Liver (tissue), 8 donors: ENCODE measurements at regions not wholly inside any gene's neighbourhood (a gene's known extent, or its start where the extent isn't known, plus 50 kb on each side); places are given as distances from the start of the nearest gene placed in this dataset.

ENCODE experiments used
- DNase-seq: peaks from one replicate; pipeline ENCODE4 v3.0.0-alpha.2; 2017; ENCODE audit warnings: low spot score
- H3K27ac ChIP-seq, 2 donors: one replicate each; pipeline ENCODE4 v1.7.0; 2013; ENCODE audit warnings: inconsistent platforms in 2 of 2, low read length in 2 of 2, control low read depth in 1 of 2, low read depth in 1 of 2, mild to moderate bottlenecking in 1 of 2
- H3K27me3 ChIP-seq, 4 donors: one replicate each; pipeline versions ENCODE4 v1.6.1 to v1.7.0; 2013; ENCODE audit warnings: low read length in 3 of 4, inconsistent platforms in 1 of 4, mild to moderate bottlenecking in 1 of 4, moderate library complexity in 1 of 4; ENCODE audit not compliant: control insufficient read depth in 4 of 4, insufficient read depth in 4 of 4
- H3K36me3 ChIP-seq, 4 donors: one replicate each; pipeline versions ENCODE4 v1.6.1 to v1.7.0; 2013; ENCODE audit warnings: low read length in 3 of 4, mild to moderate bottlenecking in 3 of 4, low read depth in 1 of 4, moderate library complexity in 1 of 4; ENCODE audit not compliant: control insufficient read depth in 4 of 4, insufficient read depth in 3 of 4
- H3K4me1 ChIP-seq, 4 donors: one replicate each; pipeline versions ENCODE4 v1.6.1 to v1.7.0; 2013; ENCODE audit warnings: low read length in 3 of 4, mild to moderate bottlenecking in 3 of 4, moderate library complexity in 1 of 4; ENCODE audit not compliant: control insufficient read depth in 4 of 4, insufficient read depth in 4 of 4
- H3K4me3 ChIP-seq, 3 donors: one replicate each; pipeline versions ENCODE4 v1.6.1 to v1.7.0; 2013; ENCODE audit warnings: low read length in 3 of 3, control low read depth in 1 of 3, low read depth in 1 of 3, mild to moderate bottlenecking in 1 of 3
- H3K9ac ChIP-seq, 2 donors: one replicate each; pipeline ENCODE4 v1.7.0; 2013; ENCODE audit warnings: low read length in 2 of 2, mild to moderate bottlenecking in 2 of 2, moderate library complexity in 2 of 2, control low read depth in 1 of 2, low read depth in 1 of 2
- H3K9me3 ChIP-seq, 4 donors: one replicate each; pipeline versions ENCODE4 v1.6.1 to v1.7.0; 2013; ENCODE audit warnings: low read length in 3 of 4; ENCODE audit not compliant: control insufficient read depth in 4 of 4
- EGR1 ChIP-seq, 2 donors: IDR thresholded peaks; 2 replicates each; pipeline ENCODE4 v1.6.1; 2016 to 2018; ENCODE audit warnings: antibody characterized with exemption in 2 of 2, low read depth in 2 of 2
- FOXA2 ChIP-seq: IDR thresholded peaks from 2 replicates; pipeline ENCODE4 v1.6.1; 2016; ENCODE audit warnings: antibody characterized with exemption
- GABPA ChIP-seq, 2 donors: IDR thresholded peaks in 1 of 2; conservative IDR thresholded peaks in 1 of 2; 2 replicates each; pipeline ENCODE4 v1.6.1; 2016; ENCODE audit warnings: antibody characterized with exemption in 2 of 2, mild to moderate bottlenecking in 1 of 2, moderate library complexity in 1 of 2
- HNF4A ChIP-seq, 2 donors: conservative IDR thresholded peaks; 2 replicates each; pipeline ENCODE4 v1.6.1; 2016; ENCODE audit warnings: antibody characterized with exemption in 2 of 2, mild to moderate bottlenecking in 2 of 2
- HNF4G ChIP-seq: IDR thresholded peaks from 2 replicates; pipeline ENCODE4 v1.6.1; 2016; ENCODE audit warnings: antibody characterized with exemption
- JUND ChIP-seq, 2 donors: IDR thresholded peaks; 2 replicates each; pipeline ENCODE4 v1.6.1; 2016; ENCODE audit warnings: antibody characterized with exemption in 2 of 2
- NR2F2 ChIP-seq: IDR thresholded peaks from 2 replicates; pipeline ENCODE4 v1.6.1; 2016; ENCODE audit warnings: antibody characterized with exemption
- RAD21 ChIP-seq, 2 donors: IDR thresholded peaks; 2 replicates each; pipeline ENCODE4 v1.6.1; 2016; ENCODE audit warnings: antibody characterized with exemption in 2 of 2, mild to moderate bottlenecking in 2 of 2
- RXRA ChIP-seq, 2 donors: IDR thresholded peaks; 2 replicates each; pipeline ENCODE4 v1.6.1; 2017 to 2018; ENCODE audit warnings: antibody characterized with exemption in 2 of 2, mild to moderate bottlenecking in 1 of 2
- SP1 ChIP-seq: IDR thresholded peaks from 2 replicates; pipeline ENCODE4 v1.6.1; 2018; ENCODE audit warnings: antibody characterized with exemption, mild to moderate bottlenecking
- TAF1 ChIP-seq: conservative IDR thresholded peaks from 2 replicates; pipeline ENCODE4 v1.6.1; 2016; ENCODE audit warnings: antibody characterized with exemption, mild to moderate bottlenecking
- YY1 ChIP-seq: IDR thresholded peaks from 2 replicates; pipeline ENCODE4 v1.6.1; 2016; ENCODE audit warnings: antibody characterized with exemption, mild to moderate bottlenecking
- WGBS: extraction: QIAGEN DNeasy Blood & Tissue Kit; methylation state at CpG from one replicate; pipeline ENCODE4 v1.1.7; 2013; 5-methylcytosine and 5-hydroxymethylcytosine counted together
- TF ChIP-seq, protein P1 (sequence below): fragments of 150-350 bp; IDR thresholded peaks from 2 replicates; pipeline ENCODE4 v1.5.1; 2017; ENCODE audit warnings: improper control_type of control experiment, low read depth, low read length; ENCODE audit not compliant: missing input control
- TF ChIP-seq, protein P2 (sequence below): IDR thresholded peaks from 2 replicates; pipeline ENCODE4 v1.6.1; 2016; ENCODE audit warnings: antibody characterized with exemption
- TF ChIP-seq, protein P3 (sequence below): IDR thresholded peaks from 2 replicates; pipeline ENCODE4 v1.6.1; 2016; ENCODE audit warnings: antibody characterized with exemption
- TF ChIP-seq, protein P4 (sequence below): IDR thresholded peaks from 2 replicates; pipeline ENCODE4 v1.6.1; 2016; ENCODE audit warnings: antibody characterized with exemption, mild to moderate bottlenecking
- TF ChIP-seq, protein P5 (sequence below): IDR thresholded peaks from 2 replicates; pipeline ENCODE4 v1.6.1; 2016; ENCODE audit warnings: antibody characterized with exemption
- donor health status: healthy.
- donor health status: healthy.
- donor health status: healthy.
- donor health status: healthy.
- donor health status: healthy.

DNA sequence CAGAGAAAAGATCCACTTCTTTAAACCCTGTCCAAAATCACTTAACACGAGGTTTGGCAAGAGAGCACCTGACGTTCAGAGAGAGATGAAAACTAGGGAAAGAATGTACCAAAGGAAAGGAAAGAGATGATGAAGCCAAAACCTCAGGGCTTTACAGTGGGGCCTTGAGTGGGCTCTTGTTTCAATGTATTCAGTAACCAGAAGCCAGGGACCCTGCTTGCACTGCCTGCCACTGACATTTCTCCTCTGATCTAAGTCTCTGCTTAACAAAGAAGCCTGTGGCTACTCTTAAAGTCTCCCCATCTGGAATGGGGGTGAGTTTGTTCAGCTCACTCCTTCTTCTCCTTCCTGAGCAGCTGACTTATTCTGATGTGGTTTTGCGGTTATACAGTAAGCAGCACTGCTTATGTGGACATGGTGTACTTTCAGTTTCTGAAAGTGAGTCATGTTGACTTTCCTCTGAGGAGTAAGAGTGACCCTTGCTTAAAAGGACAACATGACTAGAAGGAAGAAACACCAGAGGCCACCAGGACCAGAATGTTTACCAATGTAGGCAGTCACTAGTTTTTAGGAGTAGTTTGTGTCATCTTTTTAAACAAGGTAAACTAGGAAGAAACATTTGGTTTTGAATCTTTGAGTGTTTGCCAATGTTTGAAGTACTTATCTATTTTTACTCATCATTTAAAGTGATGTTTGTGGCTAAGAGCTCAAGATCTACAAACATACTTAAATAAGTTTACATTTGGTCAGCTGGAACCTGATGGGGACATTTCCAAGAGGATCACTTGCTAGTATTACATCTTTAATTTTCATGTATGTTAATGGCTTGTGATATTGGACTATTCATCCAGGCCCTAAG lies 87.4 kb downstream of the FASLG start:
- no peak overlapping the region for H3K4me3 ChIP-seq
- WGBS: 52% methylated on average over 3 of the region's 3 CpGs
- H3K27me3 ChIP-seq: no peaks in the 10 kb centered on the region
- H3K36me3 ChIP-seq: no peaks in the 10 kb centered on the region
- TF ChIP-seq FOXA2 (no peak), RXRA (IDR thresholded peaks at IDR 0.05) (peak in 1 of 2 donors; percentile 30), HNF4G (no peak), NR2F2 (no peak), RAD21 (IDR thresholded peaks at IDR 0.05) (peak in 1 of 2 donors; percentile 29), SP1 (peak; percentile 28), JUND (IDR thresholded peaks at IDR 0.05) (peak in 1 of 2 donors; percentile 73), YY1 (no peak), HNF4A (conservative IDR thresholded peaks at IDR 0.05) (no peak), GABPA (IDR thresholded peaks at IDR 0.05 in 1 of 2, conservative IDR thresholded peaks at IDR 0.05 in 1 of 2) (no peak), TAF1 (no peak), EGR1 (IDR thresholded peaks at IDR 0.05; ENCODE audit: low read depth in 2 of 2) (no peak)
- TF ChIP-seq, protein P1, sequence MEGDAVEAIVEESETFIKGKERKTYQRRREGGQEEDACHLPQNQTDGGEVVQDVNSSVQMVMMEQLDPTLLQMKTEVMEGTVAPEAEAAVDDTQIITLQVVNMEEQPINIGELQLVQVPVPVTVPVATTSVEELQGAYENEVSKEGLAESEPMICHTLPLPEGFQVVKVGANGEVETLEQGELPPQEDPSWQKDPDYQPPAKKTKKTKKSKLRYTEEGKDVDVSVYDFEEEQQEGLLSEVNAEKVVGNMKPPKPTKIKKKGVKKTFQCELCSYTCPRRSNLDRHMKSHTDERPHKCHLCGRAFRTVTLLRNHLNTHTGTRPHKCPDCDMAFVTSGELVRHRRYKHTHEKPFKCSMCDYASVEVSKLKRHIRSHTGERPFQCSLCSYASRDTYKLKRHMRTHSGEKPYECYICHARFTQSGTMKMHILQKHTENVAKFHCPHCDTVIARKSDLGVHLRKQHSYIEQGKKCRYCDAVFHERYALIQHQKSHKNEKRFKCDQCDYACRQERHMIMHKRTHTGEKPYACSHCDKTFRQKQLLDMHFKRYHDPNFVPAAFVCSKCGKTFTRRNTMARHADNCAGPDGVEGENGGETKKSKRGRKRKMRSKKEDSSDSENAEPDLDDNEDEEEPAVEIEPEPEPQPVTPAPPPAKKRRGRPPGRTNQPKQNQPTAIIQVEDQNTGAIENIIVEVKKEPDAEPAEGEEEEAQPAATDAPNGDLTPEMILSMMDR: no peak
- TF ChIP-seq, protein P2, sequence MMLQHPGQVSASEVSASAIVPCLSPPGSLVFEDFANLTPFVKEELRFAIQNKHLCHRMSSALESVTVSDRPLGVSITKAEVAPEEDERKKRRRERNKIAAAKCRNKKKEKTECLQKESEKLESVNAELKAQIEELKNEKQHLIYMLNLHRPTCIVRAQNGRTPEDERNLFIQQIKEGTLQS: no peak
- TF ChIP-seq, protein P3, sequence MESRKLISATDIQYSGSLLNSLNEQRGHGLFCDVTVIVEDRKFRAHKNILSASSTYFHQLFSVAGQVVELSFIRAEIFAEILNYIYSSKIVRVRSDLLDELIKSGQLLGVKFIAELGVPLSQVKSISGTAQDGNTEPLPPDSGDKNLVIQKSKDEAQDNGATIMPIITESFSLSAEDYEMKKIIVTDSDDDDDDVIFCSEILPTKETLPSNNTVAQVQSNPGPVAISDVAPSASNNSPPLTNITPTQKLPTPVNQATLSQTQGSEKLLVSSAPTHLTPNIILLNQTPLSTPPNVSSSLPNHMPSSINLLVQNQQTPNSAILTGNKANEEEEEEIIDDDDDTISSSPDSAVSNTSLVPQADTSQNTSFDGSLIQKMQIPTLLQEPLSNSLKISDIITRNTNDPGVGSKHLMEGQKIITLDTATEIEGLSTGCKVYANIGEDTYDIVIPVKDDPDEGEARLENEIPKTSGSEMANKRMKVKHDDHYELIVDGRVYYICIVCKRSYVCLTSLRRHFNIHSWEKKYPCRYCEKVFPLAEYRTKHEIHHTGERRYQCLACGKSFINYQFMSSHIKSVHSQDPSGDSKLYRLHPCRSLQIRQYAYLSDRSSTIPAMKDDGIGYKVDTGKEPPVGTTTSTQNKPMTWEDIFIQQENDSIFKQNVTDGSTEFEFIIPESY: no peak
- TF ChIP-seq, protein P4, sequence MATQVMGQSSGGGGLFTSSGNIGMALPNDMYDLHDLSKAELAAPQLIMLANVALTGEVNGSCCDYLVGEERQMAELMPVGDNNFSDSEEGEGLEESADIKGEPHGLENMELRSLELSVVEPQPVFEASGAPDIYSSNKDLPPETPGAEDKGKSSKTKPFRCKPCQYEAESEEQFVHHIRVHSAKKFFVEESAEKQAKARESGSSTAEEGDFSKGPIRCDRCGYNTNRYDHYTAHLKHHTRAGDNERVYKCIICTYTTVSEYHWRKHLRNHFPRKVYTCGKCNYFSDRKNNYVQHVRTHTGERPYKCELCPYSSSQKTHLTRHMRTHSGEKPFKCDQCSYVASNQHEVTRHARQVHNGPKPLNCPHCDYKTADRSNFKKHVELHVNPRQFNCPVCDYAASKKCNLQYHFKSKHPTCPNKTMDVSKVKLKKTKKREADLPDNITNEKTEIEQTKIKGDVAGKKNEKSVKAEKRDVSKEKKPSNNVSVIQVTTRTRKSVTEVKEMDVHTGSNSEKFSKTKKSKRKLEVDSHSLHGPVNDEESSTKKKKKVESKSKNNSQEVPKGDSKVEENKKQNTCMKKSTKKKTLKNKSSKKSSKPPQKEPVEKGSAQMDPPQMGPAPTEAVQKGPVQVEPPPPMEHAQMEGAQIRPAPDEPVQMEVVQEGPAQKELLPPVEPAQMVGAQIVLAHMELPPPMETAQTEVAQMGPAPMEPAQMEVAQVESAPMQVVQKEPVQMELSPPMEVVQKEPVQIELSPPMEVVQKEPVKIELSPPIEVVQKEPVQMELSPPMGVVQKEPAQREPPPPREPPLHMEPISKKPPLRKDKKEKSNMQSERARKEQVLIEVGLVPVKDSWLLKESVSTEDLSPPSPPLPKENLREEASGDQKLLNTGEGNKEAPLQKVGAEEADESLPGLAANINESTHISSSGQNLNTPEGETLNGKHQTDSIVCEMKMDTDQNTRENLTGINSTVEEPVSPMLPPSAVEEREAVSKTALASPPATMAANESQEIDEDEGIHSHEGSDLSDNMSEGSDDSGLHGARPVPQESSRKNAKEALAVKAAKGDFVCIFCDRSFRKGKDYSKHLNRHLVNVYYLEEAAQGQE: no peak
- TF ChIP-seq, protein P5, sequence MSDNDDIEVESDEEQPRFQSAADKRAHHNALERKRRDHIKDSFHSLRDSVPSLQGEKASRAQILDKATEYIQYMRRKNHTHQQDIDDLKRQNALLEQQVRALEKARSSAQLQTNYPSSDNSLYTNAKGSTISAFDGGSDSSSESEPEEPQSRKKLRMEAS: no peak
- no peaks in the 10 kb centered on the region for H3K4me1 ChIP-seq
- H3K9ac ChIP-seq: no peak overlapping the region
- peak overlapping the region in 1 of 2 donors; percentile 6 for H3K27ac ChIP-seq
- H3K9me3 ChIP-seq: no peaks in the 10 kb centered on the region
- no peak for DNase-seq
